GM23338 (cell line): ENCODE measurements at regions not wholly inside any gene's neighbourhood (a gene's known extent, or its start where the extent isn't known, plus 50 kb on each side); places are given as distances from the start of the nearest gene placed in this dataset.

Experiments
- ATAC-seq: fragments of 200-7000 bp; cut with Tn5 transposase; 3 replicates; pipeline ENCODE4 v1.9.1; 2020
- DNase-seq: peaks from one replicate; pipeline ENCODE4 v3.0.0-alpha.2; 2015; ENCODE audit warnings: low spot score
- H2AFZ ChIP-seq: fragments of 200-600 bp; sonication (generic); 2 replicates; pipeline ENCODE4 v1.8.0; 2016; ENCODE audit warnings: antibody characterized with exemption, mild to moderate bottlenecking, moderate library complexity
- H3F3A ChIP-seq: fragments of 200-600 bp; sonication (generic); replicated peaks from 2 replicates; pipeline ENCODE4 v1.8.0; 2017; ENCODE audit warnings: antibody characterized with exemption, mixed run types, low read depth
- H3K27ac ChIP-seq: fragments of 200-600 bp; sonication (generic); 2 replicates; pipeline ENCODE4 v1.6.1; 2016; ENCODE audit warnings: low read depth
- H3K27me3 ChIP-seq: fragments of 200-600 bp; sonication (generic); 2 replicates; pipeline ENCODE4 v1.8.0; 2016; ENCODE audit warnings: mild to moderate bottlenecking, mixed run types, moderate library complexity; ENCODE audit not compliant: insufficient read depth
- H3K36me3 ChIP-seq: fragments of 200-600 bp; sonication (generic); 2 replicates; pipeline ENCODE4 v1.8.0; 2016; ENCODE audit warnings: mild to moderate bottlenecking; ENCODE audit not compliant: insufficient read depth
- H3K4me1 ChIP-seq: fragments of 200-600 bp; sonication (generic); 2 replicates; pipeline ENCODE4 v1.8.0; 2016; ENCODE audit warnings: mild to moderate bottlenecking, moderate library complexity; ENCODE audit not compliant: insufficient read depth
- H3K4me2 ChIP-seq: fragments of 200-600 bp; sonication (generic); 2 replicates; pipeline ENCODE4 v1.7.1; 2017; ENCODE audit warnings: mixed run types
- H3K4me3 ChIP-seq: fragments of 200-600 bp; sonication (generic); 2 replicates; pipeline ENCODE4 v1.6.1; 2016; ENCODE audit warnings: mixed run types
- H3K79me2 ChIP-seq: fragments of 200-600 bp; sonication (generic); replicated peaks from 2 replicates; pipeline ENCODE4 v1.8.0; 2017; ENCODE audit warnings: mild to moderate bottlenecking; ENCODE audit not compliant: insufficient read depth
- H3K9me2 ChIP-seq: fragments of 200-600 bp; sonication (generic); 2 replicates; pipeline ENCODE4 v1.8.0; 2017; ENCODE audit not compliant: insufficient read depth
- H4K20me1 ChIP-seq: fragments of 200-600 bp; sonication (generic); replicated peaks from 2 replicates; pipeline ENCODE4 v1.8.0; 2017; ENCODE audit warnings: mild to moderate bottlenecking; ENCODE audit not compliant: insufficient read depth
- H3K27ac Mint-ChIP-seq: 2 replicates; pipeline ENCODE4 v1.8.0; 2020; ENCODE audit warnings: inconsistent platforms, mild to moderate bottlenecking, moderate library complexity, mixed read lengths
- H3K27me3 Mint-ChIP-seq: 3 replicates; pipeline ENCODE4 v1.8.0; 2022; ENCODE audit warnings: low read depth, mild to moderate bottlenecking, moderate library complexity, mixed read lengths, inconsistent platforms; ENCODE audit not compliant: insufficient read depth, poor library complexity
- H3K36me3 Mint-ChIP-seq: 3 replicates; pipeline ENCODE4 v1.8.0; 2021; ENCODE audit warnings: low read depth, mild to moderate bottlenecking, inconsistent platforms, moderate library complexity, mixed read lengths
- H3K4me1 Mint-ChIP-seq: 3 replicates; pipeline ENCODE4 v1.8.0; 2020; ENCODE audit warnings: mild to moderate bottlenecking, inconsistent platforms, mixed read lengths
- H3K4me3 Mint-ChIP-seq: 3 replicates; pipeline ENCODE4 v1.8.0; 2021; ENCODE audit warnings: moderate library complexity, mild to moderate bottlenecking, inconsistent platforms, mixed read lengths
- H3K9me3 Mint-ChIP-seq: 3 replicates; pipeline ENCODE4 v1.8.0; 2020; ENCODE audit warnings: moderate library complexity, mild to moderate bottlenecking, inconsistent platforms, mixed read lengths
- CREB1 ChIP-seq: fragments of 250-450 bp; sonication (Bioruptor Pico); IDR thresholded peaks from 2 replicates; pipeline ENCODE4 v1.5.0; 2020; ENCODE audit warnings: low read depth, mild to moderate bottlenecking, moderate library complexity
- CTCF ChIP-seq, 2 experiments: fragments of 200-600 bp in 1 of 2; sonication (generic) in 1 of 2; conservative IDR thresholded peaks; 2 replicates each; pipeline versions ENCODE4 v1.5.1 to v1.6.1; 2016 to 2017; ENCODE audit warnings: antibody characterized with exemption in 2 of 2, low read depth in 2 of 2, mild to moderate bottlenecking in 2 of 2, moderate library complexity in 1 of 2
- ETS1 ChIP-seq: IDR thresholded peaks from 2 replicates; pipeline ENCODE4 v1.6.1; 2016; ENCODE audit warnings: antibody characterized with exemption
- EZH2 ChIP-seq: fragments of 200-600 bp; sonication (generic); IDR thresholded peaks from one replicate; pipeline ENCODE4 v1.8.0; 2017; ENCODE audit warnings: antibody characterized with exemption, mild to moderate bottlenecking, low read depth; ENCODE audit not compliant: unreplicated experiment
- EZH2phosphoT487 ChIP-seq: fragments of 200-600 bp; sonication (generic); IDR thresholded peaks from one replicate; pipeline ENCODE4 v1.8.1; 2018; ENCODE audit warnings: antibody characterized with exemption; ENCODE audit not compliant: unreplicated experiment
- JUNB ChIP-seq: IDR thresholded peaks from one replicate; pipeline ENCODE4 v1.6.1; 2016; ENCODE audit warnings: antibody characterized with exemption; ENCODE audit not compliant: unreplicated experiment
- NANOG ChIP-seq: IDR thresholded peaks from 2 replicates; pipeline ENCODE4 v1.6.1; 2016; ENCODE audit warnings: antibody characterized with exemption, borderline replicate concordance
- POLR2AphosphoS5 ChIP-seq: IDR thresholded peaks from 2 replicates; pipeline ENCODE4 v1.6.1; 2016; ENCODE audit warnings: antibody characterized with exemption, low read depth
- REST ChIP-seq: IDR thresholded peaks from one replicate; pipeline ENCODE4 v1.6.1; 2018; ENCODE audit warnings: antibody characterized with exemption; ENCODE audit not compliant: unreplicated experiment
- STAT1 ChIP-seq: IDR thresholded peaks from one replicate; pipeline ENCODE4 v1.6.1; 2016; ENCODE audit warnings: antibody characterized with exemption; ENCODE audit not compliant: unreplicated experiment
- ZNF114 ChIP-seq: fragments of 250-450 bp; sonication (Bioruptor Pico); IDR thresholded peaks from 2 replicates; pipeline ENCODE4 v1.5.0; 2020; ENCODE audit warnings: mild to moderate bottlenecking, moderate library complexity
- ZNF331 ChIP-seq: fragments of 250-450 bp; sonication (Bioruptor Pico); IDR thresholded peaks from 2 replicates; pipeline ENCODE4 v1.5.0; 2020; ENCODE audit warnings: low read depth, mild to moderate bottlenecking, moderate library complexity
- ZNF462 ChIP-seq: fragments of 250-450 bp; sonication (Bioruptor Pico); IDR thresholded peaks from 2 replicates; pipeline ENCODE4 v1.5.0; 2020; ENCODE audit warnings: mild to moderate bottlenecking, moderate library complexity

- Histone ChIP-seq H3K9me2 (0 out of 2 replicates have a peak, but pooled peaks cover 7% of the 10 kb centered on the region), H3K27ac (no peak overlapping the region), H3K36me3 (no peaks in the 10 kb centered on the region), H3K4me3 (no peak overlapping the region), H3K79me2 (no peaks in the 10 kb centered on the region), H3K4me1 (no peaks in the 10 kb centered on the region), H3F3A (no peaks in the 10 kb centered on the region), H4K20me1 (no peaks in the 10 kb centered on the region), H3K27me3 (no peaks in the 10 kb centered on the region; the same call in 1 of the 2 replicates), H2AFZ (no peak overlapping the region), H3K4me2 (no peak overlapping the region)
- Mint-ChIP-seq H3K27ac (no peak overlapping the region), H3K4me3 (no peak overlapping the region), H3K9me3 (no peaks in the 10 kb centered on the region), H3K27me3 (peaks cover 7% of the 10 kb centered on the region), H3K36me3 (no peaks in the 10 kb centered on the region), H3K4me1 (no peaks in the 10 kb centered on the region)
- ATAC-seq (no peak), DNase-seq (no peak)
- no peak for TF ChIP-seq POLR2AphosphoS5
- TF ChIP-seq ETS1, result no peak
- TF ChIP-seq EZH2phosphoT487, result no peak
- TF ChIP-seq ZNF114 (CRISPR knock-in tag), result no peak
- TF ChIP-seq NANOG, result no peak
- no peak for TF ChIP-seq CREB1
- TF ChIP-seq ZNF331 (CRISPR knock-in tag), result no peak
- no peak for TF ChIP-seq EZH2
- no peak for TF ChIP-seq CTCF (conservative IDR thresholded peaks at IDR 0.05; ENCODE audit: low read depth in 2 of 2)
- no peak for TF ChIP-seq REST
- TF ChIP-seq JUNB, result no peak
- no peak for TF ChIP-seq ZNF462 (CRISPR knock-in tag)
- TF ChIP-seq STAT1, result no peak
Observed at GRCh38 chr1:114320586-114320985, 166.9 kb upstream of the SYT6 start.
